Upper lobe of right lung (tissue), 1 donor: ENCODE measurements at regions not wholly inside any gene's neighbourhood (a gene's known extent, or its start where the extent isn't known, plus 50 kb on each side); places are given as distances from the start of the nearest gene placed in this dataset.

ENCODE experiments used
- ATAC-seq: fragments of 200-7000 bp; cut with Tn5 transposase; one replicate; pipeline ENCODE4 v1.9.1; 2020; ENCODE audit warnings: mild to moderate bottlenecking, moderate library complexity
- DNase-seq: peaks from one replicate; pipeline ENCODE4 v3.0.0-alpha.2; 2020
- H3K27ac ChIP-seq: fragments of 200-600 bp; one replicate; pipeline ENCODE4 v1.8.0; 2022
- H3K27me3 ChIP-seq: fragments of 200-600 bp; one replicate; pipeline ENCODE4 v1.8.0; 2022; ENCODE audit warnings: mild to moderate bottlenecking
- H3K36me3 ChIP-seq: fragments of 200-600 bp; one replicate; pipeline ENCODE4 v1.8.0; 2022
- H3K4me1 ChIP-seq: fragments of 200-600 bp; one replicate; pipeline ENCODE4 v1.8.0; 2022
- H3K4me3 ChIP-seq: fragments of 200-600 bp; one replicate; pipeline ENCODE4 v1.8.0; 2022; ENCODE audit warnings: mild to moderate bottlenecking
- H3K9me3 ChIP-seq: fragments of 200-600 bp; one replicate; pipeline ENCODE4 v1.8.0; 2022
- CTCF ChIP-seq: fragments of 200-600 bp; IDR thresholded peaks from one replicate; pipeline ENCODE4 v1.8.0; 2022; ENCODE audit warnings: antibody characterized with exemption
- intact Hi-C: fragments of 100-400 bp; cut with DNase I; formaldehyde crosslinking; loops from one replicate; pipeline ENCODE4 v1.11.0; 2022
- donor health status: DM: no; HTN: yes; CAD: no; lungs with severe emphysema.

- no peaks in the 10 kb centered on the region for H3K27me3 ChIP-seq
- intact Hi-C loops, result no loop called here
- DNase-seq, result no peak
- no peak overlapping the region for H3K4me3 ChIP-seq
- H3K9me3 ChIP-seq, result no peaks in the 10 kb centered on the region
- H3K27ac ChIP-seq, result no peak overlapping the region
- TF ChIP-seq CTCF, result no peak
- no peaks in the 10 kb centered on the region for H3K4me1 ChIP-seq
- H3K36me3 ChIP-seq, result no peaks in the 10 kb centered on the region
- ATAC-seq, result no peak
Observed at GRCh38 chr12:24381790-24382189, 432.3 kb upstream of the SOX5 start.

- TF ChIP-seq CTCF, result no peak
- DNase-seq, result no peak
- no peak overlapping the region for H3K27ac ChIP-seq
- H3K36me3 ChIP-seq, result no peaks in the 10 kb centered on the region
- intact Hi-C loops, result no loop called here
- no peaks in the 10 kb centered on the region for H3K4me1 ChIP-seq
- no peak overlapping the region for H3K4me3 ChIP-seq
- H3K9me3 ChIP-seq, result no peaks in the 10 kb centered on the region
- no peak for ATAC-seq
- no peaks in the 10 kb centered on the region for H3K27me3 ChIP-seq
Observed at GRCh38 chr12:24379861-24380521, 430.5 kb upstream of the SOX5 start.

GRCh38 chr12:24379433-24379832 is 430.0 kb upstream of the SOX5 start:
- no peak overlapping the region for H3K27ac ChIP-seq
- TF ChIP-seq CTCF, result no peak
- H3K4me1 ChIP-seq, result no peaks in the 10 kb centered on the region
- H3K36me3 ChIP-seq, result no peaks in the 10 kb centered on the region
- no peak for DNase-seq
- no peaks in the 10 kb centered on the region for H3K9me3 ChIP-seq
- no peaks in the 10 kb centered on the region for H3K27me3 ChIP-seq
- intact Hi-C loops, result no loop called here
- ATAC-seq, result no peak
- H3K4me3 ChIP-seq, result no peak overlapping the region

- Histone ChIP-seq H3K4me1 (no peaks in the 10 kb centered on the region), H3K9me3 (no peaks in the 10 kb centered on the region), H3K27me3 (no peaks in the 10 kb centered on the region), H3K36me3 (no peaks in the 10 kb centered on the region), H3K27ac (no peak overlapping the region), H3K4me3 (no peak overlapping the region)
- DNase-seq, result no peak
- intact Hi-C loops, result no loop called here
- no peak for ATAC-seq
- TF ChIP-seq CTCF, result no peak
Observed at GRCh38 chr12:24378548-24379407, 429.3 kb upstream of the SOX5 start.

GRCh38 chr12:24374452-24374851 is 425.0 kb upstream of the SOX5 start:
- intact Hi-C loops, result no loop called here
- Histone ChIP-seq H3K27me3 (no peaks in the 10 kb centered on the region), H3K9me3 (no peaks in the 10 kb centered on the region), H3K4me1 (no peaks in the 10 kb centered on the region), H3K27ac (no peak overlapping the region), H3K4me3 (no peak overlapping the region), H3K36me3 (no peaks in the 10 kb centered on the region)
- no peak for ATAC-seq
- no peak for TF ChIP-seq CTCF
- DNase-seq, result no peak
